HEK293T (cell line): ENCODE measurements at regions not wholly inside any gene's neighbourhood (a gene's known extent, or its start where the extent isn't known, plus 50 kb on each side); places are given as distances from the start of the nearest gene placed in this dataset.

Experiments used
- FOXA1 ChIP-seq: fragments of 450-650 bp; IDR thresholded peaks from 2 replicates; pipeline ENCODE4 v1.6.1; 2016; ENCODE audit warnings: mild to moderate bottlenecking
- FOXK2 ChIP-seq: fragments of 450-650 bp; IDR thresholded peaks from 2 replicates; pipeline ENCODE4 v1.6.1; 2016; ENCODE audit warnings: mild to moderate bottlenecking
- FOXM1 ChIP-seq: fragments of 450-650 bp; IDR thresholded peaks from 2 replicates; pipeline ENCODE4 v1.6.1; 2017; ENCODE audit warnings: mild to moderate bottlenecking, borderline replicate concordance
- HDGF ChIP-seq: fragments of 450-650 bp; IDR thresholded peaks from 2 replicates; pipeline ENCODE4 v1.6.1; 2017; ENCODE audit warnings: antibody characterized with exemption, borderline replicate concordance
- NFRKB ChIP-seq: fragments of 450-650 bp; IDR thresholded peaks from 2 replicates; pipeline ENCODE4 v1.6.1; 2016; ENCODE audit warnings: mild to moderate bottlenecking, moderate library complexity
- SUZ12 ChIP-seq: fragments of 450-650 bp; IDR thresholded peaks from 2 replicates; pipeline ENCODE4 v1.6.1; 2016; ENCODE audit warnings: mild to moderate bottlenecking
- TARDBP ChIP-seq: fragments of 450-650 bp; IDR thresholded peaks from 2 replicates; pipeline ENCODE4 v1.6.1; 2016
- TF ChIP-seq, protein P1 (sequence below): fragments of 450-650 bp; IDR thresholded peaks from 2 replicates; pipeline ENCODE4 v1.6.1; 2016

DNA sequence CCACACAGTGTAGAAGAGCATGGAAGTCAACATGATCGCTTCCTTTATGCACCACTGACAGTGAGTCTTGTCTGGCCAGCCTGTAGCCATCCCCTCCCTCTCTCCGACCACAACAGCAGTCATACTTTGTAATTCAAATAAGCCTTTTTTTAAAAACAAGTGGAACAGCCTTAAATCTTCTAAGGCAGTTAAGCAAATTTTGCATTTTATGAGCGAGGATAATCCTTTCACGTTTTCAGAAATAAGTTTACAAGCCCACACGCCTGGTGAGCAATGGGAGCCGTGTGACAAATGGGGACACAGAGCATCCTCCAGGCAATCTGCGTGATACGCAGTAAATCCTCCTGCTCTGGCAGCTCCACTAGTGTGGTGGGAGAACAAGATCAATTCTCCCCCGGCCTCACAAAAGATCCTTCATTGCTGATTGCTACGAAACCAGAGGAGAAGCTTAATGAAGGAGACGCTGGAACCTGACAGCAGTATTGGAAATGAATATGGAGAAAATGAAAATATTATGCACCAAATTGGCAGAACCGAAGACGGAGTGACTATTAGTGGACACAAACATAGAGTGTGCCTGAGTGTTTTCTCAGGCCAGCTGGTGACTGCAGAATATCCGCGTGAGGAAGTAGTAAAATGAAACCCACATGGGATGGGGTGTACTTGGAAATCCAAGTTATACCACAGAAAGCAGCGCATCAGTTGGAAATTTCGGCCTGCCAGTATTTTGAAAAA, 104.2 kb upstream of the CDCA7L start:
- TF ChIP-seq FOXK2 (no peak), NFRKB (no peak), SUZ12 (no peak), HDGF (no peak), FOXM1 (no peak), FOXA1 (no peak), TARDBP (no peak)
- TF ChIP-seq, protein P1, sequence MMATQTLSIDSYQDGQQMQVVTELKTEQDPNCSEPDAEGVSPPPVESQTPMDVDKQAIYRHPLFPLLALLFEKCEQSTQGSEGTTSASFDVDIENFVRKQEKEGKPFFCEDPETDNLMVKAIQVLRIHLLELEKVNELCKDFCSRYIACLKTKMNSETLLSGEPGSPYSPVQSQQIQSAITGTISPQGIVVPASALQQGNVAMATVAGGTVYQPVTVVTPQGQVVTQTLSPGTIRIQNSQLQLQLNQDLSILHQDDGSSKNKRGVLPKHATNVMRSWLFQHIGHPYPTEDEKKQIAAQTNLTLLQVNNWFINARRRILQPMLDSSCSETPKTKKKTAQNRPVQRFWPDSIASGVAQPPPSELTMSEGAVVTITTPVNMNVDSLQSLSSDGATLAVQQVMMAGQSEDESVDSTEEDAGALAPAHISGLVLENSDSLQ = peak; percentile 82
